Smooth muscle cell (in vitro differentiated cells): ENCODE measurements at regions not wholly inside any gene's neighbourhood (a gene's known extent, or its start where the extent isn't known, plus 50 kb on each side); places are given as distances from the start of the nearest gene placed in this dataset.

Source experiments
- DNase-seq: peaks from one replicate; lab custom pipeline; 2025; ENCODE audit not compliant: unreplicated experiment; lab: John Stamatoyannopoulos, UW
- H2AFZ ChIP-seq: fragments of 200-600 bp; sonication (generic); 2 replicates; pipeline ENCODE4 v1.6.0; 2016; ENCODE audit warnings: antibody characterized with exemption, low read depth, mild to moderate bottlenecking
- H3F3A ChIP-seq: fragments of 200-600 bp; sonication (generic); 2 replicates; pipeline ENCODE4 v1.6.0; 2017; ENCODE audit warnings: antibody characterized with exemption, low read depth
- H3K27ac ChIP-seq: fragments of 200-600 bp; sonication (generic); 2 replicates; pipeline ENCODE4 v1.5.1; 2016; ENCODE audit warnings: low read depth, mild to moderate bottlenecking
- H3K27me3 ChIP-seq: fragments of 200-600 bp; sonication (generic); 2 replicates; pipeline ENCODE4 v1.6.1; 2016; ENCODE audit warnings: low read depth, mild to moderate bottlenecking
- H3K36me3 ChIP-seq: fragments of 200-600 bp; sonication (generic); 2 replicates; pipeline ENCODE4 v1.5.1; 2016; ENCODE audit warnings: low read depth
- H3K4me1 ChIP-seq: fragments of 200-600 bp; sonication (generic); 2 replicates; pipeline ENCODE4 v1.5.1; 2016; ENCODE audit warnings: low read depth
- H3K4me2 ChIP-seq: fragments of 200-600 bp; sonication (generic); 2 replicates; pipeline ENCODE4 v1.6.0; 2016; ENCODE audit warnings: mild to moderate bottlenecking
- H3K4me3 ChIP-seq: fragments of 200-600 bp; sonication (generic); 2 replicates; pipeline ENCODE4 v1.5.1; 2016; ENCODE audit warnings: mild to moderate bottlenecking
- H3K79me2 ChIP-seq: fragments of 200-600 bp; sonication (generic); 2 replicates; pipeline ENCODE4 v1.6.0; 2016; ENCODE audit warnings: low read depth, mild to moderate bottlenecking
- H3K9ac ChIP-seq: fragments of 200-600 bp; sonication (generic); 2 replicates; pipeline ENCODE4 v1.6.0; 2016; ENCODE audit warnings: low read depth
- H3K9me3 ChIP-seq: fragments of 200-600 bp; sonication (generic); replicated peaks from 2 replicates; pipeline ENCODE4 v1.5.1; 2016; ENCODE audit warnings: low read depth
- H4K20me1 ChIP-seq: fragments of 200-600 bp; sonication (generic); 2 replicates; pipeline ENCODE4 v1.6.0; 2016; ENCODE audit warnings: low read depth
- WGBS: methylation state at CpG from one replicate; pipeline ENCODE4 v1.1.7; 2016; ENCODE audit warnings: low lambda C conversion rate; 5-methylcytosine and 5-hydroxymethylcytosine counted together
- TF ChIP-seq, protein P1 (sequence below): fragments of 200-600 bp; sonication (generic); IDR thresholded peaks from 2 replicates; pipeline ENCODE4 v1.5.1; 2017; ENCODE audit warnings: borderline replicate concordance, mild to moderate bottlenecking, antibody characterized with exemption; ENCODE audit not compliant: insufficient read depth, poor library complexity, severe bottlenecking

- no peak for DNase-seq
Observed at GRCh38 chr13:67296511-67296910, 66.4 kb upstream of the PCDH9 start.

GRCh38 chr13:67292886-67293285, 62.8 kb upstream of the PCDH9 start:
- no peak for DNase-seq
- Histone ChIP-seq H3K79me2 (no peaks in the 10 kb centered on the region), H3K36me3 (no peaks in the 10 kb centered on the region), H3K4me1 (no peaks in the 10 kb centered on the region), H4K20me1 (no peaks in the 10 kb centered on the region), H3K27ac (no peak overlapping the region), H3F3A (no peaks in the 10 kb centered on the region), H3K27me3 (no peaks in the 10 kb centered on the region), H3K4me3 (no peak overlapping the region), H2AFZ (no peak overlapping the region), H3K4me2 (no peak overlapping the region), H3K9me3 (no peaks in the 10 kb centered on the region), H3K9ac (no peak overlapping the region)
- 71% methylated on average over 1 of the region's 1 CpG for WGBS
- TF ChIP-seq, protein P1, sequence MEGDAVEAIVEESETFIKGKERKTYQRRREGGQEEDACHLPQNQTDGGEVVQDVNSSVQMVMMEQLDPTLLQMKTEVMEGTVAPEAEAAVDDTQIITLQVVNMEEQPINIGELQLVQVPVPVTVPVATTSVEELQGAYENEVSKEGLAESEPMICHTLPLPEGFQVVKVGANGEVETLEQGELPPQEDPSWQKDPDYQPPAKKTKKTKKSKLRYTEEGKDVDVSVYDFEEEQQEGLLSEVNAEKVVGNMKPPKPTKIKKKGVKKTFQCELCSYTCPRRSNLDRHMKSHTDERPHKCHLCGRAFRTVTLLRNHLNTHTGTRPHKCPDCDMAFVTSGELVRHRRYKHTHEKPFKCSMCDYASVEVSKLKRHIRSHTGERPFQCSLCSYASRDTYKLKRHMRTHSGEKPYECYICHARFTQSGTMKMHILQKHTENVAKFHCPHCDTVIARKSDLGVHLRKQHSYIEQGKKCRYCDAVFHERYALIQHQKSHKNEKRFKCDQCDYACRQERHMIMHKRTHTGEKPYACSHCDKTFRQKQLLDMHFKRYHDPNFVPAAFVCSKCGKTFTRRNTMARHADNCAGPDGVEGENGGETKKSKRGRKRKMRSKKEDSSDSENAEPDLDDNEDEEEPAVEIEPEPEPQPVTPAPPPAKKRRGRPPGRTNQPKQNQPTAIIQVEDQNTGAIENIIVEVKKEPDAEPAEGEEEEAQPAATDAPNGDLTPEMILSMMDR, result no peak

More at GRCh38 chr13:67296511-67296910, 66.4 kb upstream of the PCDH9 start:
- Histone ChIP-seq H3K27ac (no peak overlapping the region), H3K27me3 (no peaks in the 10 kb centered on the region), H3K4me2 (no peak overlapping the region), H3K9me3 (no peaks in the 10 kb centered on the region), H3K79me2 (no peaks in the 10 kb centered on the region), H2AFZ (no peak overlapping the region), H3K36me3 (no peaks in the 10 kb centered on the region), H4K20me1 (no peaks in the 10 kb centered on the region), H3K4me1 (no peaks in the 10 kb centered on the region), H3K4me3 (no peak overlapping the region), H3F3A (no peaks in the 10 kb centered on the region), H3K9ac (no peak overlapping the region)
- WGBS, result 85% methylated on average over 2 of the region's 2 CpGs
- TF ChIP-seq, protein P1, result no peak

- Histone ChIP-seq H4K20me1 (no peaks in the 10 kb centered on the region), H3K9me3 (no peaks in the 10 kb centered on the region), H3K27ac (no peak overlapping the region), H3K4me2 (no peak overlapping the region), H3K4me1 (no peaks in the 10 kb centered on the region), H2AFZ (no peak overlapping the region), H3F3A (no peaks in the 10 kb centered on the region), H3K27me3 (no peaks in the 10 kb centered on the region), H3K4me3 (no peak overlapping the region), H3K79me2 (no peaks in the 10 kb centered on the region), H3K9ac (no peak overlapping the region), H3K36me3 (no peaks in the 10 kb centered on the region)
- TF ChIP-seq, protein P1, result no peak
- DNase-seq, result no peak
- WGBS, result 85% methylated on average over 1 of the region's 1 CpG
Observed at GRCh38 chr13:67285611-67286010, 55.5 kb upstream of the PCDH9 start.

GRCh38 chr13:67283637-67284036, 53.5 kb upstream of the PCDH9 start:
- no peak for DNase-seq
- no peaks in the 10 kb centered on the region for H3K36me3 ChIP-seq
- H3K27me3 ChIP-seq, result no peaks in the 10 kb centered on the region
- H2AFZ ChIP-seq, result no peak overlapping the region
- H3K4me2 ChIP-seq, result no peak overlapping the region
- WGBS, result 79% methylated on average over 2 of the region's 2 CpGs
- no peaks in the 10 kb centered on the region for H3K4me1 ChIP-seq
- H4K20me1 ChIP-seq, result no peaks in the 10 kb centered on the region
- H3K27ac ChIP-seq, result no peak overlapping the region
- H3K9me3 ChIP-seq, result no peaks in the 10 kb centered on the region
- TF ChIP-seq, protein P1, result no peak
- H3K9ac ChIP-seq, result no peak overlapping the region
- no peak overlapping the region for H3K4me3 ChIP-seq
- H3K79me2 ChIP-seq, result no peaks in the 10 kb centered on the region
- no peaks in the 10 kb centered on the region for H3F3A ChIP-seq
